ENCODE measurements at regions not wholly inside any gene's neighbourhood (a gene's known extent, or its start where the extent isn't known, plus 50 kb on each side); places are given as distances from the start of the nearest gene placed in this dataset.
"Not testable (repeated sequence)": the region's sequence is repeated elsewhere in the genome, so short reads cannot be mapped to it uniquely, and the experiment has no call there.

DNA sequence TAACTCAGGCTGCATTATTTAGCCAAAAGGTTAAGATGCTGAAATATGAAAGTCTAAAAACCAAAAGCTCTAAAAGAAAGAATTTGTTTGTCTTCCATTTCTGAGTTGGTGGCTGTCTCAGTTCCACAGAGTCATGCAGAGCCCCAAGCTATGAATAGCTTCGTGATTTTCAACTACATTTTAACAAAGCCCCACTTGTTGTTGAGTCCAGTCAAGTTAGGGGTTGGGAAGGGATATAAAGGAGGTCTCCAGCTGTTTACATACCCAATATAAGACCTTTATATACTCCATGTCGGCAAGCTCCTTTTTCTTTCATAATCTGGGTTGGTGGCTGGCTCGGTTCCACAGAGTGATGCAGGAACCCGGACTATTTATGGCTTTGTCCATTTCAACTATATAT lies 924.6 kb upstream of the PRKX start:
- H3K9me3 Mint-ChIP-seq: no peaks in the 10 kb centered on the region
- no peaks in the 10 kb centered on the region for H3K36me3 Mint-ChIP-seq (ENCODE audit: insufficient read depth)
- H3K4me3 Mint-ChIP-seq: no peak overlapping the region
- H3K4me1 Mint-ChIP-seq (ENCODE audit: low read depth): no peaks in the 10 kb centered on the region
- ATAC-seq (no peak), DNase-seq (no peak)
- H3K27me3 Mint-ChIP-seq (ENCODE audit: low read depth): no peaks in the 10 kb centered on the region

DNA sequence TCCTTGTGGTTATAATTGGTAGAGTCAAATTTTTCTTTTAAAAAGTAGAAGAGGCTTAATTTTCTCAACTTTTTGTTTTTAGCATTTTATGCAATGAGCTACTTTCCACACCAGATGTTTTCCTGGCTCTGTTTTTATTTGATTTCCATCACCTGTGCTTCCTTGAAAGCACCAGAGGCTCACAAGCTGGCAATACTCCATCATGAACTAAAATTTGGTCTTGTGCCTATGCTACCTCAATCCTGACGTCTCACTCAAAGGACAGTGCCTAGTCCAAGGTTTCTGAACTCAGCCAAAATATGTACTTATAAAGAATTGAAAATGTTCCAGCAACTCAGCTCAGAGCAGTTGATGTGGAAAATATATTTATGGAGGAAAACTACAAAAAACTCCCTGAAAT lies 914.0 kb upstream of the PRKX start:
- no peak overlapping the region for H3K4me3 Mint-ChIP-seq
- no peaks in the 10 kb centered on the region for H3K27me3 Mint-ChIP-seq (ENCODE audit: low read depth)
- no peaks in the 10 kb centered on the region for H3K9me3 Mint-ChIP-seq
- H3K4me1 Mint-ChIP-seq (ENCODE audit: low read depth): no peaks in the 10 kb centered on the region
- no peak for ATAC-seq
- no peaks in the 10 kb centered on the region for H3K36me3 Mint-ChIP-seq (ENCODE audit: insufficient read depth)
- no peak for DNase-seq

DNA sequence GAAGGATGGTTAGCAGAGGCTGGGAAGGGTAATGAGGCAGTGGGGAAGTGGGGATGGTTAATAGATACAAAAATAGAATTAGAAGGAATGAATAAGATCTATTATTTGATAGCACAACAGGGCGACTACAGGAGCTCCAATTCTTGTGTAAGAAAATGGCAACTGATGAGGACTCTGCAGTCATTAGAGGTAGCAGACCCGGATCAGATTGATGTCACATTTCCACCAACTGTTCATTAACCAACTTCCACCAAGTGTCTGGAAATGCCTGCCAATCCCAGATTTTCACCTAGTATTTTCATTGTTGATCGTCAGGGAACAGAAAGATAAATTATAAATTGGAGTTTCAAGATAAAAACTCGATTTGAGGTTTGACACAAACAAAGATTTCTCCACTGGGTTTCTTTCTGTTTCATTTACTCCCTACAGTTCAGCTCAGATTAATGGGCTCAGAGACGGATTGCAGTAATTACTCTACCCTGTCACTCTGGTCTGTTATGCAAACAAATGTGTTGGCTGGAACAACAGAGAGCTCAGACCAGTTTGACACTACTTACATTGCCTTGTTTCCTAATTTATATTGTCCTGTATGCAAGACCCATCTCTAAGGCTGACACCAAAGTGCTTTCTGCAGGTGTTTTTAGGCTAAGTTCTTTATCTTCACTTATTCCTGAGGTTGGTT lies 909.2 kb upstream of the PRKX start:
- DNase-seq (no peak), ATAC-seq (no peak)
- Mint-ChIP-seq H3K36me3 (ENCODE audit: insufficient read depth) (no peaks in the 10 kb centered on the region), H3K9me3 (no peaks in the 10 kb centered on the region), H3K27me3 (ENCODE audit: low read depth) (no peaks in the 10 kb centered on the region), H3K4me1 (ENCODE audit: low read depth) (no peaks in the 10 kb centered on the region), H3K4me3 (no peak overlapping the region)

DNA sequence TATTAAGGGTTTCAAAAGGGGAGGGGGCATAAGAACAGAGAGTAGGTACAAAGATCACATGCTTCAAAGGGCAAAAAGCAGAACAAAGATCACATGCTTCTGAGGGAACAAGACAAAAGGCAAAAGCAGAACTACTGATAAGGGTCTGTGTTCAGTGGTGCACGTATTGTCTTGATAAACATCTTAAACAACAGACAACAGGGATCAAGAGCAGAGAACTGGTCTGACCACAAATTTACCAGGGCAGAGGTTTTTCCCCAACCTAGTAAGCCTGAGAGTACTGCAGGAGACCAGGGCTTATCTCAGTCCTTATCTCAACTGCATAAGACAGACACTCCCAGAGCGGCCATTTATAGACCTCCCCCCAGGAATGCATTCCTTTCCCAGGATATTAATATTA lies 900.2 kb upstream of the PRKX start:
- not testable (repeated sequence) for ATAC-seq; H3K4me3 Mint-ChIP-seq; H3K27me3 Mint-ChIP-seq (ENCODE audit: low read depth); H3K36me3 Mint-ChIP-seq (ENCODE audit: insufficient read depth); DNase-seq; H3K4me1 Mint-ChIP-seq (ENCODE audit: low read depth)
- peaks cover 12% of the 10 kb centered on the region for H3K9me3 Mint-ChIP-seq

DNA sequence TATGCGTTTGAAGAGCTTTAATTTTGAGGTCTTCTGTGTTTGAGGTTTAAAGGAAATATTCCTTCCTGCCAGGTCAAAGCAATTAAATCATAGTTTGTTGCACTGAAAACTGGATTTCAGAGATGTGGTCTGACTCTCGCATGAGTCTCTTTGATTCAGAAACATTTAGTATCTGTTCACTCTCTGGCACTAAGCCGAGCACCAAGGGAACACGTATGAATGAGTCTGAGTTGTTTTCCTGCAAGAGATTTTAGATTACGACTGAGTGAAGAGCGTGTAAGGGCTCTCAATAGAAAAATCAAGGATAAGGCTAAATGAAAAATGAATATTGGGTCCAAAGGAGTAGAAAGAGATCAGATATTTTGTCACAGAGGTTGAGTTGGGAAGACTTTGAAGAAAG lies 875.4 kb upstream of the PRKX start:
- Mint-ChIP-seq H3K9me3 (peaks cover 11% of the 10 kb centered on the region), H3K4me1 (ENCODE audit: low read depth) (no peaks in the 10 kb centered on the region), H3K27me3 (ENCODE audit: low read depth) (no peaks in the 10 kb centered on the region), H3K4me3 (no peak overlapping the region), H3K36me3 (ENCODE audit: insufficient read depth) (no peaks in the 10 kb centered on the region)
- ATAC-seq (no peak), DNase-seq (no peak)

DNA sequence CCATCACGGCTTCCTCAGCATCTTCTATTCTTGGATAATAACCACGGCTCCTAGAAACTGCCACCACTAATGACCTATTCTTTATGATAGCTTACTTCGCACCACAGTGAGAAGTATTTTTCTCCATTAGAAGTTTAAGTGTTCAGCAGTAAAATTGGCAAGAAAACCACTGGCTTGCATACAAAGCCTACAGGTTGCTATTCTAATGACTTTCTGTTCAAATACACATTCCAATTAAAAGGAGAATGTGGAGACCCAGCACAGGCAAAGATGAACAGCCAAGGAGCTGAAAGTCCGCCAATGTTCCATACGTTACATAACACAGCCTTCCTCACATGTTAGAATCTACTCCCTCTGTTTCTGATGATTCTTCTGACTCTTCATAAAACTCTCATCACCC lies 875.0 kb upstream of the PRKX start:
- no peaks in the 10 kb centered on the region for H3K36me3 Mint-ChIP-seq (ENCODE audit: insufficient read depth)
- no peaks in the 10 kb centered on the region for H3K4me1 Mint-ChIP-seq (ENCODE audit: low read depth)
- ATAC-seq: no peak
- H3K9me3 Mint-ChIP-seq: peaks cover 11% of the 10 kb centered on the region
- no peaks in the 10 kb centered on the region for H3K27me3 Mint-ChIP-seq (ENCODE audit: low read depth)
- no peak for DNase-seq
- no peak overlapping the region for H3K4me3 Mint-ChIP-seq

DNA sequence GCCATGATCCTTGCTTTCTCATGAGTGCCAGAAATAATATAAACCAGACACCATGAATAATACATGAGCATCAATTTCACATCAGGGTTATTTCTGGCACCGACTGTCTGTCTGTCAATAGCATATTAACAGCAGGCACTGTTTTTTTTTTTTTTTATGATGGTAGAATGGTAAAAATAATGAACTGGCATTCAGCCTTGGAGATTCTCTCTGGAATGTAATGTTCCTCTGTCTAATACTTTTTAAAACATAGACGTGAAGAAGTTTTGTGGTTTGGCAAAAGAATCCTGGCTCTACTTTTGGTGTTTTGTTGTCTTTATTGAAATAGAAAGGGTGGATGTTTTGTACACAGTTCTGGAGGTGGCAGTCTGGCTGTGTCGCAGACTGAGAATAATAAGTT lies 874.6 kb upstream of the PRKX start:
- DNase-seq (no peak), ATAC-seq (no peak)
- Mint-ChIP-seq H3K4me3 (no peak overlapping the region), H3K9me3 (peaks cover 11% of the 10 kb centered on the region), H3K27me3 (ENCODE audit: low read depth) (no peaks in the 10 kb centered on the region), H3K4me1 (ENCODE audit: low read depth) (no peaks in the 10 kb centered on the region), H3K36me3 (ENCODE audit: insufficient read depth) (no peaks in the 10 kb centered on the region)

DNA sequence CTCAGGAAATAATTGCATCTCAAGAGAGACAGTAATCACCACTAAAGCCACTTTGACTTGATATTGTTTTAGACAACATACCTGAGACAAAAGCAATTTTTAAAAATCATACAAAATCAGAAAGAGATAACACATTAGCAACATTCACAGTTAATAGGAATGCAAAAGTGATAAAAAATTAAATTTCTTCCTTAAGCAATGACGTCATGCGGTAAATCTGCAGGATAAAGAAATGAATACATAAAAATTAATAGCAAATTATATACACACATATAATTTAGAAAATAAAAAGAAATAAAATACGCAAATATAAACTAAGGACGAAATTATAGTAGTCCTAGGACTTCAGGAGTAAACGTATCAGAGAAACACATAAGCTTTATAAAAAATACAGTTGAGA lies 866.5 kb upstream of the PRKX start:
- H3K4me3 Mint-ChIP-seq: no peak overlapping the region
- DNase-seq (no peak), ATAC-seq (no peak)
- no peaks in the 10 kb centered on the region for H3K4me1 Mint-ChIP-seq (ENCODE audit: low read depth)
- peaks cover 3% of the 10 kb centered on the region for H3K9me3 Mint-ChIP-seq
- H3K27me3 Mint-ChIP-seq (ENCODE audit: low read depth): no peaks in the 10 kb centered on the region
- H3K36me3 Mint-ChIP-seq (ENCODE audit: insufficient read depth): no peaks in the 10 kb centered on the region

DNA sequence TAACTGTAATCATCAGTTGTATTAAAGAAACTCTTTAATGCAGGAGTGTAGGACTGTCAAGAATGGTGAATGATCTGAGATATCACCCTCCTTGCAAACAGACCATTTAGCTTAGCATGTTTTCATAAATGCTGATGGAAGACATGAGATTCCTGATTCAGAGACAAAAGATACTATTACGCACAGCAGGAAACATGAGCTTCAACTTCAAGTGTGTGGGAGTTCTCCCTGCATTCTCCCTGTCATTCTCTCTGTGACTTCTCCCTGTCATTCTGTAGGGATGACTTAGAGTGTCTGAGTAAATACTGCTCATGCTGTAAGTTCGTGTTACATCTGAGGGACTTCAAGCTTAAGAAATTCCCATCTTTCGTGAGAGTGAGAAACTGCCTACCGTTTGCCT lies 866.0 kb upstream of the PRKX start:
- no peaks in the 10 kb centered on the region for H3K9me3 Mint-ChIP-seq
- no peaks in the 10 kb centered on the region for H3K4me1 Mint-ChIP-seq (ENCODE audit: low read depth)
- no peak overlapping the region for H3K4me3 Mint-ChIP-seq
- DNase-seq: no peak
- H3K27me3 Mint-ChIP-seq (ENCODE audit: low read depth): no peaks in the 10 kb centered on the region
- no peaks in the 10 kb centered on the region for H3K36me3 Mint-ChIP-seq (ENCODE audit: insufficient read depth)
- ATAC-seq: no peak

DNA sequence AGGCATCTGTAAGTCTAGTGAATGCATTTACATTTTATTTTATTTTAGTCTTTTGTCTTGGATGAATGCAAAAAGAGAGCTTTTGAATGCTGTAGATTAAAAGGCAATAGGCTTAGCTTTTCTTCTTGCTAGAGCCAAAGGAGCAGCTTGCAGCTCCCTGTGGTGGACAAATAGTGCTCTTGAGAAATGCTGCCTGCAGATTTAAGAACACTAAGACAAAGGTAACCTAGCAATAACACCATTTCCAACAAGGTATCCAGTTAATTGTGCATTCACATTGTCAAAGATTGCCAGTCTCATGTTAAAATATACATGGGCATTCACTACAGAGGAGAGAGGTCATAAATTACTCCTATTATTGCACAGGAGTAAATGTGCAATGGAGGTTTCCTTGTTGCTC lies 859.2 kb upstream of the PRKX start:
- no peak for ATAC-seq
- Mint-ChIP-seq H3K9me3 (no peaks in the 10 kb centered on the region), H3K36me3 (ENCODE audit: insufficient read depth) (no peaks in the 10 kb centered on the region), H3K27me3 (ENCODE audit: low read depth) (no peaks in the 10 kb centered on the region), H3K4me1 (ENCODE audit: low read depth) (no peaks in the 10 kb centered on the region), H3K4me3 (no peak overlapping the region)
- DNase-seq: no peak

DNA sequence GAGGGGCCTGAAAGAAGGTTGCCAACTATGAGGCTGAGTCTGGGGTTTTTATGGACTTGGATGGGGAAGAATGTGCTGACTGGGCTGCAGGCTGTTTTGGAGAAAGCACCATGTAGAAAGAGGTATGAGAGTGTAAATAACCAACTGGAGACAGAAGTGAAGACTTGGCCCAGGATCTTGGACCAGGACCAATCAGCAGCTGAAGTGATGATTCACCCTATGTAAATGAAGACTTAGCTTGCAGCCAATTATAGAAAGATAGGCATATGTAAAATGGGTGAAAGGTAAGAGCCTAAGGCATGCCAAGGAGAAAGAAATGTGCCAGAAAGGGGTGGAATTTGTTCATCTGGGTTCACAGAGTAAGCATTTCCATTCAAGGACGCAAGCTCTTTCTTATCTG lies 856.7 kb upstream of the PRKX start:
- no peaks in the 10 kb centered on the region for H3K27me3 Mint-ChIP-seq (ENCODE audit: low read depth)
- DNase-seq (no peak), ATAC-seq (no peak)
- H3K4me1 Mint-ChIP-seq (ENCODE audit: low read depth): no peaks in the 10 kb centered on the region
- H3K36me3 Mint-ChIP-seq (ENCODE audit: insufficient read depth): no peaks in the 10 kb centered on the region
- H3K4me3 Mint-ChIP-seq: no peak overlapping the region
- no peaks in the 10 kb centered on the region for H3K9me3 Mint-ChIP-seq

DNA sequence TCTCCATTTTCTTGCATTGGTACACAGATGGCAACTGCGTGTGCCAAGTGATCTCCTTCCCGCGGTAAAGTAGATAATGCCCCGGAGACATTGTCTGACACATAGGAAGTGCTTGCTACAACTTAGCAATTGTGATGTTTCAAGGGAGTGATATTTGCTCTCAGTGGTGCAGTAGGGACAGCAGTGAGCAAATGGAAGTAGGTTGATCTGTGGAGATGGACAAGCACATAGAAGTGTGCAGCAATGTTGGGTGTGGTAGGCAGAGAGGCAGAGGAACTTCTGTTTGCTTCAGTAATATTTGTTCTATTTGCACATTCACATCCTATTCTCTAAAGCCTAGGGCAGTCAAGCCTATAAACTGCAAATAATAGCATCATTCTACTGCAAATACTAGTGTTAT lies 846.7 kb upstream of the PRKX start:
- Mint-ChIP-seq H3K9me3 (no peaks in the 10 kb centered on the region), H3K4me1 (ENCODE audit: low read depth) (no peaks in the 10 kb centered on the region), H3K27me3 (ENCODE audit: low read depth) (no peaks in the 10 kb centered on the region), H3K36me3 (ENCODE audit: insufficient read depth) (no peaks in the 10 kb centered on the region), H3K4me3 (no peak overlapping the region)
- DNase-seq (no peak), ATAC-seq (no peak)

DNA sequence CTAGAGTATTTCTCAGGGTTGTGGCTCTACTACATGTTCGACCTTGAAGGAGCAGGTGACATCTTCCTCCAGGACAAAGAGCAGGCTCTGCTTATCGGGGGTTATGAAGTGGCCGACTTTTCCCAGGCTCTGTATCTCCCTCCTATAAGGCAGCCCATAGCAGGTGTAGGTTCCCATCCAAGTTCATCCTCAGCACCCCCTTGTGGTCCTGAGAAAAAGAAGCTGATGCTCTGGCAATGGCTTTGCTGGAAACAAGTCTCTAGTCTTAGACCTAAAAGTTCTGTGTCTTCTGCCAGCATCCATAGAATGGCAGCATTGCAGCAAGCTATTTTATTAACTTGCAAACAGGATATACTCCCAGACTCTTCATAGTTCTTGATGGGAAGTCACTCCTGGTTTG lies 836.6 kb upstream of the PRKX start:
- H3K27me3 Mint-ChIP-seq (ENCODE audit: low read depth): no peaks in the 10 kb centered on the region
- H3K9me3 Mint-ChIP-seq: no peaks in the 10 kb centered on the region
- DNase-seq (no peak), ATAC-seq (no peak)
- no peaks in the 10 kb centered on the region for H3K4me1 Mint-ChIP-seq (ENCODE audit: low read depth)
- no peak overlapping the region for H3K4me3 Mint-ChIP-seq
- H3K36me3 Mint-ChIP-seq (ENCODE audit: insufficient read depth): no peaks in the 10 kb centered on the region

DNA sequence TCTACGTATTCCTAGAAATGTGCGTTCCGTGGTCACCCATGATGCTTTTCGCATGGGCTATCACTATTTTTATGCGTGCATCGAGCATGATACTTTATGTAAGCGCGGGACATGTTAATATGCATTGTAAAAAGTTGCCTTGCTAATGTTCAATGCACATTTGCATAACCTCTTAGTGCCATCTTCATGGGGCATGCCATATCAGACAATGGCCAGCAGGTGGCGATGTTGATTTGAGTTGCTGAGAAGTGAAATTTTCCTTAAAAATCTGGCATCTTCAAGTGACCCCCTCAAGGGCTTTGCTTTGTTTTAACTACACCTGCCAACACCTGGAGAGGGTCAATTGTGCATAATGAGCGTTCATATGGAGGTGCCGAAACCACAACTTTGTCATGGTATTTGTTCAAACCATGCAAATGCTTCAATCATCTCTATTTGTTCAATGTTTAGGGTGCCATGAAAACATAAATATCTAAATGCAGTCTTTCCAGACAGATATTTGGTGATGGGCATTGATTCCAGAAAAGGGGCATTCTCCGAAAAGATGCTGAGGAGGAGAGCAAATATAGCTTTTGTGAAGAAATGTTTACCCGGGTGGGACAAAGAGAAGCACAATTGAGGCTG lies 833.9 kb upstream of the PRKX start:
- no peak overlapping the region for H3K4me3 Mint-ChIP-seq
- no peak for ATAC-seq
- DNase-seq: peak; percentile 25
- H3K4me1 Mint-ChIP-seq (ENCODE audit: low read depth): no peaks in the 10 kb centered on the region
- H3K36me3 Mint-ChIP-seq (ENCODE audit: insufficient read depth): no peaks in the 10 kb centered on the region
- H3K9me3 Mint-ChIP-seq: no peaks in the 10 kb centered on the region
- no peaks in the 10 kb centered on the region for H3K27me3 Mint-ChIP-seq (ENCODE audit: low read depth)

DNA sequence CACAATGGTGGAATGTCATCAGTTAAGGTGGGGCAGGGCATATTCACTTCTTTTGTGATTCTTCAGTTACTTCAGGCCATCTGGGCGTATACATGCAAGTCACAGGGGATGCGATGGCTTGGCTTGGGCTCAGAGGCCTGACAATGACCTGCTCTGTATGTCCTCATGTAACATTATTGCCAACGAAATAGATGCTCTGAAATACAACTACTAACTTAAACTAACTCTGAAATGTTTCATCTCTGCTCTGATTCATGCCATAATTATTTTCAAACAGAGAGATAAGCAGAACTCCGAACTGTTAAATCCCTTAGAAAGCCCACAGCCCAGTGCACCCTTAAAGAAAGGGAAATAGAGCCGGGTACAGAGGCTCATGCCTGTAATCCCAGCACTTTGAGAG lies 832.7 kb upstream of the PRKX start:
- H3K4me1 Mint-ChIP-seq (ENCODE audit: low read depth); H3K9me3 Mint-ChIP-seq; H3K27me3 Mint-ChIP-seq (ENCODE audit: low read depth); H3K36me3 Mint-ChIP-seq (ENCODE audit: insufficient read depth); DNase-seq; H3K4me3 Mint-ChIP-seq; ATAC-seq: not testable (repeated sequence)
